Neural progenitor cell (in vitro differentiated cells): ENCODE measurements at regions not wholly inside any gene's neighbourhood (a gene's known extent, or its start where the extent isn't known, plus 50 kb on each side); places are given as distances from the start of the nearest gene placed in this dataset.

Experiments
- DNase-seq: peaks from one replicate; pipeline ENCODE4 v3.0.0-alpha.2; 2016; ENCODE audit warnings: low spot score
- H2AFZ ChIP-seq: fragments of 200-600 bp; sonication (generic); replicated peaks from 2 replicates; pipeline ENCODE4 v1.6.1; 2016; ENCODE audit warnings: antibody characterized with exemption
- H3F3A ChIP-seq: fragments of 200-600 bp; sonication (generic); 2 replicates; pipeline ENCODE4 v1.6.1; 2016; ENCODE audit warnings: antibody characterized with exemption, low read depth
- H3K27ac ChIP-seq: fragments of 200-600 bp; sonication (generic); 2 replicates; pipeline ENCODE4 v1.5.1; 2016; ENCODE audit warnings: mild to moderate bottlenecking
- H3K27me3 ChIP-seq: fragments of 200-600 bp; sonication (generic); 2 replicates; pipeline ENCODE4 v1.6.1; 2016; ENCODE audit warnings: mild to moderate bottlenecking, moderate library complexity
- H3K36me3 ChIP-seq: fragments of 200-600 bp; sonication (generic); 2 replicates; pipeline ENCODE4 v1.5.1; 2016
- H3K4me1 ChIP-seq: fragments of 200-600 bp; sonication (generic); 2 replicates; pipeline ENCODE4 v1.6.1; 2016; ENCODE audit warnings: mixed run types
- H3K4me2 ChIP-seq: fragments of 200-600 bp; sonication (generic); 2 replicates; pipeline ENCODE4 v1.6.1; 2016
- H3K4me3 ChIP-seq: fragments of 200-600 bp; sonication (generic); 2 replicates; pipeline ENCODE4 v1.5.1; 2016
- H3K79me2 ChIP-seq: fragments of 200-600 bp; sonication (generic); 2 replicates; pipeline ENCODE4 v1.6.1; 2016; ENCODE audit warnings: low read depth
- H3K9ac ChIP-seq: fragments of 200-600 bp; sonication (generic); 2 replicates; pipeline ENCODE4 v1.6.1; 2016
- H3K9me3 ChIP-seq: fragments of 200-600 bp; sonication (generic); 2 replicates; pipeline ENCODE4 v1.5.1; 2016; ENCODE audit warnings: low read depth
- H4K20me1 ChIP-seq: fragments of 200-600 bp; sonication (generic); 2 replicates; pipeline ENCODE4 v1.6.1; 2016; ENCODE audit warnings: low read depth
- H3K27ac Mint-ChIP-seq: 3 replicates; pipeline ENCODE4 v1.8.0; 2021; ENCODE audit warnings: mixed read lengths
- H3K27me3 Mint-ChIP-seq: 2 replicates; pipeline ENCODE4 v1.8.0; 2022; ENCODE audit warnings: low read depth, mild to moderate bottlenecking, inconsistent platforms, moderate library complexity, mixed read lengths; ENCODE audit not compliant: insufficient read depth
- H3K36me3 Mint-ChIP-seq: 3 replicates; pipeline ENCODE4 v1.8.0; 2021; ENCODE audit warnings: mixed read lengths
- H3K4me1 Mint-ChIP-seq: 3 replicates; pipeline ENCODE4 v1.8.0; 2021; ENCODE audit warnings: mixed read lengths
- H3K4me3 Mint-ChIP-seq: 3 replicates; pipeline ENCODE4 v1.8.0; 2021; ENCODE audit warnings: mild to moderate bottlenecking, moderate library complexity, mixed read lengths
- H3K9me3 Mint-ChIP-seq: 3 replicates; pipeline ENCODE4 v1.8.0; 2020; ENCODE audit warnings: mixed read lengths
- EZH2 ChIP-seq: fragments of 200-600 bp; sonication (generic); IDR thresholded peaks from 2 replicates; pipeline ENCODE4 v1.6.1; 2017; ENCODE audit warnings: antibody characterized with exemption, mild to moderate bottlenecking, moderate library complexity
- EZH2phosphoT487 ChIP-seq: fragments of 200-600 bp; sonication (generic); IDR thresholded peaks from 2 replicates; pipeline ENCODE4 v1.6.1; 2017; ENCODE audit warnings: antibody characterized with exemption
- TF ChIP-seq, protein P1 (sequence below): fragments of 200-600 bp; sonication (generic); IDR thresholded peaks from 2 replicates; pipeline ENCODE4 v1.5.1; 2017; ENCODE audit warnings: antibody characterized with exemption, mild to moderate bottlenecking

DNA sequence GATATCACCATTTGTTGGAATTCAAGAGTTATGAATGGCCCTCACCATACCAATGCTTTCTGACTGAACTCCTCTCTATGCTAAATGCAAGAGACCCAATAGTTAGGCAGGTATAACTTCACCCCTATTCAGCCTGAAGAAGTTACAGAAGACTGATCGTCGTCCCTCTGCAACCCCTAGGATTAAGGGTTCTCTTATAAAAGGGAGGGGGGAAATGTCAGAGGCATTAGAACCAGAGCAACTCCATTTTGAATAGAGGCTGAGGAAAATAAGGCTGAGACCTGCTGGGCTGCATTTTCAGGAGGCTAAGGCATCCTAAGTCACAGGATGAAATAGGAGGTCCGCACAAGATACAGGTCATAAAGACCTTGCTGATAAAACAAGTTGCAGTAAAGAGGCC lies 494.3 kb downstream of the SPRY1 start:
- no peak overlapping the region for H3K4me3 Mint-ChIP-seq
- Histone ChIP-seq H4K20me1 (no peaks in the 10 kb centered on the region), H3K4me3 (no peak overlapping the region), H3K4me1 (no peaks in the 10 kb centered on the region), H3F3A (no peaks in the 10 kb centered on the region), H3K9ac (no peak overlapping the region), H3K36me3 (no peaks in the 10 kb centered on the region), H3K27me3 (no peaks in the 10 kb centered on the region), H3K27ac (no peak overlapping the region), H2AFZ (no peak overlapping the region), H3K9me3 (no peaks in the 10 kb centered on the region), H3K4me2 (no peak overlapping the region), H3K79me2 (no peaks in the 10 kb centered on the region)
- no peaks in the 10 kb centered on the region for H3K27me3 Mint-ChIP-seq
- peaks cover 13% of the 10 kb centered on the region for H3K9me3 Mint-ChIP-seq
- no peaks in the 10 kb centered on the region for H3K36me3 Mint-ChIP-seq
- TF ChIP-seq, protein P1, sequence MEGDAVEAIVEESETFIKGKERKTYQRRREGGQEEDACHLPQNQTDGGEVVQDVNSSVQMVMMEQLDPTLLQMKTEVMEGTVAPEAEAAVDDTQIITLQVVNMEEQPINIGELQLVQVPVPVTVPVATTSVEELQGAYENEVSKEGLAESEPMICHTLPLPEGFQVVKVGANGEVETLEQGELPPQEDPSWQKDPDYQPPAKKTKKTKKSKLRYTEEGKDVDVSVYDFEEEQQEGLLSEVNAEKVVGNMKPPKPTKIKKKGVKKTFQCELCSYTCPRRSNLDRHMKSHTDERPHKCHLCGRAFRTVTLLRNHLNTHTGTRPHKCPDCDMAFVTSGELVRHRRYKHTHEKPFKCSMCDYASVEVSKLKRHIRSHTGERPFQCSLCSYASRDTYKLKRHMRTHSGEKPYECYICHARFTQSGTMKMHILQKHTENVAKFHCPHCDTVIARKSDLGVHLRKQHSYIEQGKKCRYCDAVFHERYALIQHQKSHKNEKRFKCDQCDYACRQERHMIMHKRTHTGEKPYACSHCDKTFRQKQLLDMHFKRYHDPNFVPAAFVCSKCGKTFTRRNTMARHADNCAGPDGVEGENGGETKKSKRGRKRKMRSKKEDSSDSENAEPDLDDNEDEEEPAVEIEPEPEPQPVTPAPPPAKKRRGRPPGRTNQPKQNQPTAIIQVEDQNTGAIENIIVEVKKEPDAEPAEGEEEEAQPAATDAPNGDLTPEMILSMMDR: no peak
- TF ChIP-seq EZH2phosphoT487 (no peak), EZH2 (no peak)
- H3K4me1 Mint-ChIP-seq: peaks cover 6% of the 10 kb centered on the region
- no peak overlapping the region for H3K27ac Mint-ChIP-seq
- DNase-seq: no peak

DNA sequence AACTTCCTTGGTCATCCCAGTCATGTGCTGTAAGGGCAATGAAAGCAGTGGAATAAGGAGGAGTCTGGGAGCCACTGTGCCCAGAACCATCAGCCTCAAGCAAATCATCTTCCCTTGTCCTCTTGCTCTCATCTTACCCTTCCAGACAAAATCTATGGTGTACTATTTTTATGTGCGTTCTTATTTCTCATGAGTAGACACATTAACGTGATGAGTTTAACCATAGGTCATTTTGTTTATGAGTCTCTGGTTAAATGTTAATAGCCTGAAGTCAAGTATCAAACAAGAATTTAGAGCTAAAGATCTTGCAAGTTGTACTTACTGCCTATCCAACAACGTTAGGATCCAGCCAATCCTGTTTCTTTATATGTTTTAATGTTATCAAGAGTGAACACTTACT lies 495.3 kb downstream of the SPRY1 start:
- TF ChIP-seq, protein P1: no peak
- no peak for TF ChIP-seq EZH2
- TF ChIP-seq EZH2phosphoT487: no peak
- H3K27me3 Mint-ChIP-seq: no peaks in the 10 kb centered on the region
- H3K4me3 Mint-ChIP-seq: no peak overlapping the region
- no peaks in the 10 kb centered on the region for H3K4me1 ChIP-seq
- no peaks in the 10 kb centered on the region for H3K27me3 ChIP-seq
- no peak overlapping the region for H2AFZ ChIP-seq
- H3K9me3 ChIP-seq: no peaks in the 10 kb centered on the region
- no peak overlapping the region for H3K9ac ChIP-seq
- no peaks in the 10 kb centered on the region for H3K36me3 Mint-ChIP-seq
- no peak overlapping the region for H3K4me3 ChIP-seq
- no peak overlapping the region for H3K27ac ChIP-seq
- no peaks in the 10 kb centered on the region for H3K79me2 ChIP-seq
- no peak overlapping the region for H3K27ac Mint-ChIP-seq
- H4K20me1 ChIP-seq: no peaks in the 10 kb centered on the region
- no peak overlapping the region for H3K4me2 ChIP-seq
- H3K9me3 Mint-ChIP-seq: peaks cover 13% of the 10 kb centered on the region
- no peaks in the 10 kb centered on the region for H3K36me3 ChIP-seq
- peaks cover 6% of the 10 kb centered on the region for H3K4me1 Mint-ChIP-seq
- no peak for DNase-seq
- no peaks in the 10 kb centered on the region for H3F3A ChIP-seq

DNA sequence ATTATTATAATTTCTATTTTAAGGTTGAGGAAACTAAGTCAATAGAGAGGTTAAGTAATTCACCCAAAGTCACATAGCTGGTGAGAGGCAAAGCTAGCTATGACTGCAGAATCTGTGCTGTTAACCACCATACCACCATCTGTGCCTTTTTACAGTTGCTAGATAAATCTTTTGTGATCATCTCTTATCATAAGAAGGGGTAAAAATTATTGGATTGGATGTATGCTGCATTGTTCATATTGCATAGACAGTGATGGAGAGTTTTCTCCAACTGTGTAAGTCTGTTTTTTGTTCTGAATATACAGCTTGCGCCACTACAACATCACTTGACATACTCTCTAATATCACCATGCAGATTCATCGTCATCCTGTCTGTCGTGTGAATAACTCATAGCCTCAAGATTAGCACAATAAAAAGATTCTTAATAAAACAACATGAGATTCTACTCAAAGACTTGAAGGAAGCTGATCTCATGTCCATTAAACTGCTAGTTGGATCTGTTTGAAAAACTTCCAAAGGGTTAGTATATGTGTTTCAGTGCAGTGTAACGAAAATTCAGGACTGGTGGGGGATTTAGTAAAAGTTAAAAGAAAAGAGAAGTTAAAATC lies 495.9 kb downstream of the SPRY1 start:
- H3K4me1 ChIP-seq: no peaks in the 10 kb centered on the region
- H2AFZ ChIP-seq: no peak overlapping the region
- no peak overlapping the region for H3K4me3 Mint-ChIP-seq
- no peaks in the 10 kb centered on the region for H3K36me3 ChIP-seq
- H3F3A ChIP-seq: no peaks in the 10 kb centered on the region
- H3K9me3 ChIP-seq: no peaks in the 10 kb centered on the region
- no peak overlapping the region for H3K27ac Mint-ChIP-seq
- no peak overlapping the region for H3K9ac ChIP-seq
- peaks cover 13% of the 10 kb centered on the region for H3K9me3 Mint-ChIP-seq
- DNase-seq: no peak
- no peak overlapping the region for H3K4me2 ChIP-seq
- TF ChIP-seq, protein P1: no peak
- H4K20me1 ChIP-seq: no peaks in the 10 kb centered on the region
- no peaks in the 10 kb centered on the region for H3K36me3 Mint-ChIP-seq
- H3K27me3 Mint-ChIP-seq: no peaks in the 10 kb centered on the region
- H3K79me2 ChIP-seq: no peaks in the 10 kb centered on the region
- no peak overlapping the region for H3K4me3 ChIP-seq
- peaks cover 6% of the 10 kb centered on the region for H3K4me1 Mint-ChIP-seq
- no peak overlapping the region for H3K27ac ChIP-seq
- H3K27me3 ChIP-seq: no peaks in the 10 kb centered on the region
